Uterus (tissue), 2 donors: ENCODE measurements at regions not wholly inside any gene's neighbourhood (a gene's known extent, or its start where the extent isn't known, plus 50 kb on each side); places are given as distances from the start of the nearest gene placed in this dataset.
"Not testable (repeated sequence)": the region's sequence is repeated elsewhere in the genome, so short reads cannot be mapped to it uniquely, and the experiment has no call there.

Source experiments
- CTCF ChIP-seq, 4 experiments: fragments of 200-600 bp in 2 of 4; fragments of 450-650 bp in 2 of 4; sonication (generic) in 2 of 4; IDR thresholded peaks; one replicate each; pipeline ENCODE4 v1.5.1; 2016 to 2019; ENCODE audit warnings: antibody characterized with exemption in 4 of 4, mild to moderate bottlenecking in 2 of 4, moderate library complexity in 1 of 4
- POLR2A ChIP-seq, 2 donors: fragments of 450-650 bp; IDR thresholded peaks; one replicate each; pipeline ENCODE4 v1.6.1; 2016; ENCODE audit warnings: antibody characterized with exemption in 2 of 2, mild to moderate bottlenecking in 1 of 2, moderate library complexity in 1 of 2

- TF ChIP-seq CTCF, POLR2A (IDR thresholded peaks at IDR 0.05): not testable (repeated sequence)
Measured at GRCh38 chr3:61434901-61435300, 126.5 kb upstream of the PTPRG start.
